ENCODE measurements at regions not wholly inside any gene's neighbourhood (a gene's known extent, or its start where the extent isn't known, plus 50 kb on each side); places are given as distances from the start of the nearest gene placed in this dataset.

GRCh38 chr7:10677668-10678232, 295.9 kb upstream of the PHF14 start:
- H3K27me3 Mint-ChIP-seq (ENCODE audit: unreplicated experiment): no peaks in the 10 kb centered on the region
- H3K27ac Mint-ChIP-seq (ENCODE audit: unreplicated experiment): no peak overlapping the region
- no peaks in the 10 kb centered on the region for H3K4me1 Mint-ChIP-seq (ENCODE audit: unreplicated experiment)
- no peak for DNase-seq (ENCODE audit: extremely low spot score, unreplicated experiment)
- no peak overlapping the region for H3K4me3 Mint-ChIP-seq (ENCODE audit: unreplicated experiment)
- H3K36me3 Mint-ChIP-seq (ENCODE audit: unreplicated experiment): no peaks in the 10 kb centered on the region
- no peaks in the 10 kb centered on the region for H3K9me3 Mint-ChIP-seq (ENCODE audit: unreplicated experiment)
- no peak for TF ChIP-seq CTCF (IDR thresholded peaks at IDR 0.05)

- Mint-ChIP-seq H3K9me3 (ENCODE audit: unreplicated experiment) (peaks cover 7% of the 10 kb centered on the region), H3K27me3 (ENCODE audit: unreplicated experiment) (peaks cover 9% of the 10 kb centered on the region), H3K4me3 (ENCODE audit: unreplicated experiment) (no peak overlapping the region), H3K27ac (ENCODE audit: unreplicated experiment) (no peak overlapping the region), H3K36me3 (ENCODE audit: unreplicated experiment) (no peaks in the 10 kb centered on the region), H3K4me1 (ENCODE audit: unreplicated experiment) (no peaks in the 10 kb centered on the region)
- no peak for DNase-seq (ENCODE audit: extremely low spot score, unreplicated experiment)
- TF ChIP-seq CTCF (IDR thresholded peaks at IDR 0.05): no peak
Measured at GRCh38 chr7:10684606-10685005, 289.1 kb upstream of the PHF14 start.

GRCh38 chr7:10685040-10685439, 288.6 kb upstream of the PHF14 start:
- peaks cover 10% of the 10 kb centered on the region for H3K9me3 Mint-ChIP-seq (ENCODE audit: unreplicated experiment)
- H3K36me3 Mint-ChIP-seq (ENCODE audit: unreplicated experiment): no peaks in the 10 kb centered on the region
- H3K4me3 Mint-ChIP-seq (ENCODE audit: unreplicated experiment): no peak overlapping the region
- peaks cover 9% of the 10 kb centered on the region for H3K27me3 Mint-ChIP-seq (ENCODE audit: unreplicated experiment)
- no peaks in the 10 kb centered on the region for H3K4me1 Mint-ChIP-seq (ENCODE audit: unreplicated experiment)
- no peak overlapping the region for H3K27ac Mint-ChIP-seq (ENCODE audit: unreplicated experiment)
- TF ChIP-seq CTCF (IDR thresholded peaks at IDR 0.05): no peak
- no peak for DNase-seq (ENCODE audit: extremely low spot score, unreplicated experiment)

- Mint-ChIP-seq H3K4me1 (ENCODE audit: unreplicated experiment) (no peaks in the 10 kb centered on the region), H3K36me3 (ENCODE audit: unreplicated experiment) (no peaks in the 10 kb centered on the region), H3K27ac (ENCODE audit: unreplicated experiment) (no peak overlapping the region), H3K4me3 (ENCODE audit: unreplicated experiment) (no peak overlapping the region), H3K9me3 (ENCODE audit: unreplicated experiment) (peaks cover 10% of the 10 kb centered on the region), H3K27me3 (ENCODE audit: unreplicated experiment) (peaks cover 9% of the 10 kb centered on the region)
- no peak for DNase-seq (ENCODE audit: extremely low spot score, unreplicated experiment)
- no peak for TF ChIP-seq CTCF (IDR thresholded peaks at IDR 0.05)
Measured at GRCh38 chr7:10688544-10688943, 285.1 kb upstream of the PHF14 start.

- no peak overlapping the region for H3K27ac Mint-ChIP-seq (ENCODE audit: unreplicated experiment)
- H3K36me3 Mint-ChIP-seq (ENCODE audit: unreplicated experiment): no peaks in the 10 kb centered on the region
- H3K27me3 Mint-ChIP-seq (ENCODE audit: unreplicated experiment): no peaks in the 10 kb centered on the region
- no peaks in the 10 kb centered on the region for H3K4me1 Mint-ChIP-seq (ENCODE audit: unreplicated experiment)
- DNase-seq (ENCODE audit: extremely low spot score, unreplicated experiment): no peak
- no peak overlapping the region for H3K4me3 Mint-ChIP-seq (ENCODE audit: unreplicated experiment)
- peaks cover 30% of the 10 kb centered on the region for H3K9me3 Mint-ChIP-seq (ENCODE audit: unreplicated experiment)
- TF ChIP-seq CTCF (IDR thresholded peaks at IDR 0.05): no peak
Measured at GRCh38 chr7:10696064-10696463, 277.6 kb upstream of the PHF14 start.
